Testis (tissue), 2 donors: ENCODE measurements at regions not wholly inside any gene's neighbourhood (a gene's known extent, or its start where the extent isn't known, plus 50 kb on each side); places are given as distances from the start of the nearest gene placed in this dataset.

Experiments used
- POLR2A ChIP-seq: fragments of 450-650 bp; IDR thresholded peaks from one replicate; pipeline ENCODE4 v1.6.1; 2017; ENCODE audit warnings: antibody characterized with exemption, mild to moderate bottlenecking, moderate library complexity
- TF ChIP-seq, protein P1 (sequence below), 3 experiments: fragments of 450-650 bp in 2 of 3; fragments of 200-600 bp in 1 of 3; sonication (generic) in 1 of 3; IDR thresholded peaks; one replicate each; pipeline ENCODE4 v1.5.1; 2016 to 2019; ENCODE audit warnings: antibody characterized with exemption in 3 of 3, mild to moderate bottlenecking in 2 of 3, moderate library complexity in 1 of 3

GRCh38 chr12:92602476-92602875 lies 100.3 kb upstream of the PLEKHG7 start:
- TF ChIP-seq, protein P1, sequence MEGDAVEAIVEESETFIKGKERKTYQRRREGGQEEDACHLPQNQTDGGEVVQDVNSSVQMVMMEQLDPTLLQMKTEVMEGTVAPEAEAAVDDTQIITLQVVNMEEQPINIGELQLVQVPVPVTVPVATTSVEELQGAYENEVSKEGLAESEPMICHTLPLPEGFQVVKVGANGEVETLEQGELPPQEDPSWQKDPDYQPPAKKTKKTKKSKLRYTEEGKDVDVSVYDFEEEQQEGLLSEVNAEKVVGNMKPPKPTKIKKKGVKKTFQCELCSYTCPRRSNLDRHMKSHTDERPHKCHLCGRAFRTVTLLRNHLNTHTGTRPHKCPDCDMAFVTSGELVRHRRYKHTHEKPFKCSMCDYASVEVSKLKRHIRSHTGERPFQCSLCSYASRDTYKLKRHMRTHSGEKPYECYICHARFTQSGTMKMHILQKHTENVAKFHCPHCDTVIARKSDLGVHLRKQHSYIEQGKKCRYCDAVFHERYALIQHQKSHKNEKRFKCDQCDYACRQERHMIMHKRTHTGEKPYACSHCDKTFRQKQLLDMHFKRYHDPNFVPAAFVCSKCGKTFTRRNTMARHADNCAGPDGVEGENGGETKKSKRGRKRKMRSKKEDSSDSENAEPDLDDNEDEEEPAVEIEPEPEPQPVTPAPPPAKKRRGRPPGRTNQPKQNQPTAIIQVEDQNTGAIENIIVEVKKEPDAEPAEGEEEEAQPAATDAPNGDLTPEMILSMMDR (IDR thresholded peaks at IDR 0.05), result no peak
- TF ChIP-seq POLR2A, result no peak
